GM12865 (cell line): ENCODE measurements at regions not wholly inside any gene's neighbourhood (a gene's known extent, or its start where the extent isn't known, plus 50 kb on each side); places are given as distances from the start of the nearest gene placed in this dataset.
A peak's percentile ranks its signal among the peaks of the same experiment; 100 is the strongest.

ENCODE experiments used
- DNase-seq: peaks from one replicate; pipeline ENCODE4 v3.0.0; 2010; ENCODE audit warnings: low read depth
- H3K4me3 ChIP-seq: 2 replicates; pipeline ENCODE4 v1.5.1; 2011; ENCODE audit warnings: mild to moderate bottlenecking, low read depth, low read length, control low read depth
- CTCF ChIP-seq: IDR thresholded peaks from 2 replicates; pipeline ENCODE4 v1.5.1; 2011; ENCODE audit warnings: low read length, control low read depth, low read depth, inconsistent platforms; ENCODE audit not compliant: insufficient read depth; ENCODE audit errors: missing control alignments

- DNase-seq, result no peak
- TF ChIP-seq CTCF, result no peak
- H3K4me3 ChIP-seq, result no peak overlapping the region
These were observed 299.2 kb upstream of the ZSWIM2 start for GRCh38 chr2:187148059-187148714.

- DNase-seq, result no peak
- no peak overlapping the region for H3K4me3 ChIP-seq
- no peak for TF ChIP-seq CTCF
These were observed 294.6 kb upstream of the ZSWIM2 start for GRCh38 chr2:187143537-187143936.

GRCh38 chr2:187139469-187139868 is 290.5 kb upstream of the ZSWIM2 start:
- no peak for DNase-seq
- no peak overlapping the region for H3K4me3 ChIP-seq
- TF ChIP-seq CTCF, result no peak

GRCh38 chr2:187138265-187138664 is 289.3 kb upstream of the ZSWIM2 start:
- peak; percentile 49 for TF ChIP-seq CTCF
- DNase-seq, result peak; percentile 37
- no peak overlapping the region for H3K4me3 ChIP-seq

- no peak for TF ChIP-seq CTCF
- no peak for DNase-seq
These were observed 287.7 kb upstream of the ZSWIM2 start for GRCh38 chr2:187136646-187137045.

GRCh38 chr2:187134306-187134705 is 285.3 kb upstream of the ZSWIM2 start:
- no peak for TF ChIP-seq CTCF
- no peak overlapping the region for H3K4me3 ChIP-seq
- DNase-seq, result no peak

More at GRCh38 chr2:187136646-187137045, 287.7 kb upstream of the ZSWIM2 start:
- H3K4me3 ChIP-seq, result no peak overlapping the region

GRCh38 chr2:187129868-187130267 is 280.9 kb upstream of the ZSWIM2 start:
- no peak overlapping the region for H3K4me3 ChIP-seq
- TF ChIP-seq CTCF, result no peak
- DNase-seq, result no peak
